ENCODE measurements at regions not wholly inside any gene's neighbourhood (a gene's known extent, or its start where the extent isn't known, plus 50 kb on each side); places are given as distances from the start of the nearest gene placed in this dataset.

DNA sequence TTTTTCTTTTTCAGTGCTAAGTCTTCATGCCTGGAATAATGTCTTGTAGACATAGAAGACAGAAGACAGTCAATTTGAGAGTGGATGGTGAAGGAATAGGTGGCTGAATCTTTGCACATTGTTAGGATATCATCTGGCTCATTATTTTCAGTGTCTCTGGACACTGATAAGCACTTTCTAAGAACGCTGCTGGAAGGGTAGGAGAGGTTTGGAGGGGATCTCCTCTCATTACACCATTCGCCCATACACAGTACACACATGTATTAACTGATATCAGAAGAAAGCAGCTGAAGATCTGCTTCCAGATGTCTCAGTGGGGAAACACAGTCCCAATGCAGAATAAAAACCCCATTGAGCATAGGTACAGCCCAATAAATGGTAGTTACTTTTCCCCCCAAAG is 461.1 kb upstream of the DCN start:
- H2AFZ ChIP-seq (ENCODE audit: insufficient read depth, low read depth, low read length, poor library complexity, severe bottlenecking) = no peak overlapping the region
- peaks cover 0 to 3% (median 0%) of the 10 kb centered on the region in 4 experiments for H3K27me3 ChIP-seq (replicated peaks in 1 of 4; ENCODE audit: control extremely low read depth in 1 of 4, control insufficient read depth in 3 of 4, insufficient read depth in 4 of 4, low read length in 3 of 4)
- no peak for TF ChIP-seq EZH2 (IDR thresholded peaks at IDR 0.05; ENCODE audit: borderline replicate concordance, insufficient read depth, low read depth, low read length, poor library complexity, severe bottlenecking)
- TF ChIP-seq, protein P1, sequence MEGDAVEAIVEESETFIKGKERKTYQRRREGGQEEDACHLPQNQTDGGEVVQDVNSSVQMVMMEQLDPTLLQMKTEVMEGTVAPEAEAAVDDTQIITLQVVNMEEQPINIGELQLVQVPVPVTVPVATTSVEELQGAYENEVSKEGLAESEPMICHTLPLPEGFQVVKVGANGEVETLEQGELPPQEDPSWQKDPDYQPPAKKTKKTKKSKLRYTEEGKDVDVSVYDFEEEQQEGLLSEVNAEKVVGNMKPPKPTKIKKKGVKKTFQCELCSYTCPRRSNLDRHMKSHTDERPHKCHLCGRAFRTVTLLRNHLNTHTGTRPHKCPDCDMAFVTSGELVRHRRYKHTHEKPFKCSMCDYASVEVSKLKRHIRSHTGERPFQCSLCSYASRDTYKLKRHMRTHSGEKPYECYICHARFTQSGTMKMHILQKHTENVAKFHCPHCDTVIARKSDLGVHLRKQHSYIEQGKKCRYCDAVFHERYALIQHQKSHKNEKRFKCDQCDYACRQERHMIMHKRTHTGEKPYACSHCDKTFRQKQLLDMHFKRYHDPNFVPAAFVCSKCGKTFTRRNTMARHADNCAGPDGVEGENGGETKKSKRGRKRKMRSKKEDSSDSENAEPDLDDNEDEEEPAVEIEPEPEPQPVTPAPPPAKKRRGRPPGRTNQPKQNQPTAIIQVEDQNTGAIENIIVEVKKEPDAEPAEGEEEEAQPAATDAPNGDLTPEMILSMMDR (IDR thresholded peaks at IDR 0.05) = no peak
- no peaks in the 10 kb centered on the region for H3K4me1 Mint-ChIP-seq
- H3K9me3 Mint-ChIP-seq (ENCODE audit: insufficient read depth) = no peaks in the 10 kb centered on the region
- H3K9ac ChIP-seq (ENCODE audit: low read length) = no peak overlapping the region
- no peak for ATAC-seq (ENCODE audit: low read depth)
- no CpG with 5 or more reads among the region's 2 CpGs for WGBS (ENCODE audit: insufficient coverage)
- no peak overlapping the region for H3K27ac ChIP-seq (ENCODE audit: low read length in 2 of 2)
- no peaks in the 10 kb centered on the region for H4K20me1 ChIP-seq (ENCODE audit: control insufficient read depth, insufficient read depth, low read length, poor library complexity, severe bottlenecking)
- no peaks in the 10 kb centered on the region for H3K79me2 ChIP-seq (ENCODE audit: control insufficient read depth, insufficient read depth, low read length)
- CTCF ChIA-PET = no interaction called here
- no peak overlapping the region for H3K4me3 ChIP-seq (ENCODE audit: control extremely low read depth in 1 of 5, extremely low read depth in 1 of 5, insufficient read depth in 1 of 5, low read depth in 2 of 5, low read length in 4 of 5)
- H3K27me3 Mint-ChIP-seq = peaks cover 17% of the 10 kb centered on the region
- H3K4me3 Mint-ChIP-seq = no peak overlapping the region
- intact Hi-C loops (cut with micrococcal nuclease) = no loop called here
- H3K27ac Mint-ChIP-seq = no peak overlapping the region
- no peak overlapping the region for H3K4me2 ChIP-seq (replicated peaks; ENCODE audit: low read depth, low read length, poor library complexity, severe bottlenecking)
- no peak for DNase-seq
- no peaks in the 10 kb centered on the region for H3K36me3 ChIP-seq (replicated peaks in 1 of 2; ENCODE audit: control extremely low read depth in 1 of 2, control insufficient read depth in 1 of 2, extremely low read depth in 1 of 2, insufficient read depth in 2 of 2, low read length in 1 of 2)
- no peaks in the 10 kb centered on the region for H3K9me3 ChIP-seq (ENCODE audit: control extremely low read depth in 1 of 3, control insufficient read depth in 2 of 3, insufficient read depth in 1 of 3, low read length in 2 of 3)
- no peaks in the 10 kb centered on the region for H3K4me1 ChIP-seq (ENCODE audit: control insufficient read depth in 2 of 2, insufficient read depth in 2 of 2, low read length in 2 of 2)
- POLR2A ChIA-PET = no interaction called here

DNA sequence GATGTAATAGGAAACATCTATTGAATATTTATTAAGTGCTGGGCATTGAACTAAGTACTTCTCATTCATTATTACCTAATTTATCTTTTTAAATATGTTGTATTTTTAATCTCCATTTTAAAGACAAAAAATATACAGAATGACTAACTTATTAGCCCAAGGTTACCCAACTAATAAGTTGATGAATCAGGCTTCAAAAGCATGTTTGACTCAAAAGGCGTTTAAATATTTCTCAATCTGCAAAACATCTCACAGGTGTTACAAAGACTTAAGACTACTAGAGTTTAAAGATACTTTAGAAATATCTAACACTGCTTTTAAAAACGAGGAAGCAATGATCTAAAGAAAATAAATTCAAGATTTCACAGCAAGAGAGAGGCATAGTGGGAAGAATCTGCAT is 457.4 kb upstream of the DCN start:
- Mint-ChIP-seq H3K27ac (no peak overlapping the region), H3K27me3 (peaks cover 8% of the 10 kb centered on the region), H3K9me3 (ENCODE audit: insufficient read depth) (no peaks in the 10 kb centered on the region), H3K4me3 (no peak overlapping the region), H3K4me1 (peaks cover 2% of the 10 kb centered on the region)
- no CpG with 5 or more reads among the region's 2 CpGs for WGBS (ENCODE audit: insufficient coverage)
- DNase-seq (no peak), ATAC-seq (ENCODE audit: low read depth) (no peak)
- no peaks in the 10 kb centered on the region for H4K20me1 ChIP-seq (ENCODE audit: control insufficient read depth, insufficient read depth, low read length, poor library complexity, severe bottlenecking)
- H3K4me2 ChIP-seq (replicated peaks; ENCODE audit: low read depth, low read length, poor library complexity, severe bottlenecking) = no peak overlapping the region
- H3K9ac ChIP-seq (ENCODE audit: low read length) = no peak overlapping the region
- POLR2A ChIA-PET = no interaction called here
- H3K9me3 ChIP-seq (ENCODE audit: control extremely low read depth in 1 of 3, control insufficient read depth in 2 of 3, insufficient read depth in 1 of 3, low read length in 2 of 3) = peaks cover 0 to under 1% (median 0%) of the 10 kb centered on the region in 3 donors
- H3K4me3 ChIP-seq (ENCODE audit: control extremely low read depth in 1 of 5, extremely low read depth in 1 of 5, insufficient read depth in 1 of 5, low read depth in 2 of 5, low read length in 4 of 5) = no peak overlapping the region
- H3K27ac ChIP-seq (ENCODE audit: low read length in 2 of 2) = no peak overlapping the region
- intact Hi-C loops (cut with micrococcal nuclease) = no loop called here
- no peaks in the 10 kb centered on the region for H3K4me1 ChIP-seq (ENCODE audit: control insufficient read depth in 2 of 2, insufficient read depth in 2 of 2, low read length in 2 of 2)
- no peaks in the 10 kb centered on the region for H3K79me2 ChIP-seq (ENCODE audit: control insufficient read depth, insufficient read depth, low read length)
- no peak overlapping the region for H2AFZ ChIP-seq (ENCODE audit: insufficient read depth, low read depth, low read length, poor library complexity, severe bottlenecking)
- TF ChIP-seq, protein P1 (IDR thresholded peaks at IDR 0.05) = no peak
- no peak for TF ChIP-seq EZH2 (IDR thresholded peaks at IDR 0.05; ENCODE audit: borderline replicate concordance, insufficient read depth, low read depth, low read length, poor library complexity, severe bottlenecking)
- CTCF ChIA-PET = no interaction called here
- H3K27me3 ChIP-seq (replicated peaks in 1 of 4; ENCODE audit: control extremely low read depth in 1 of 4, control insufficient read depth in 3 of 4, insufficient read depth in 4 of 4, low read length in 3 of 4) = peaks cover 0 to 3% (median 1%) of the 10 kb centered on the region in 4 experiments
- H3K36me3 ChIP-seq (replicated peaks in 1 of 2; ENCODE audit: control extremely low read depth in 1 of 2, control insufficient read depth in 1 of 2, extremely low read depth in 1 of 2, insufficient read depth in 2 of 2, low read length in 1 of 2) = no peaks in the 10 kb centered on the region
